ENCODE measurements at regions not wholly inside any gene's neighbourhood (a gene's known extent, or its start where the extent isn't known, plus 50 kb on each side); places are given as distances from the start of the nearest gene placed in this dataset.

DNA sequence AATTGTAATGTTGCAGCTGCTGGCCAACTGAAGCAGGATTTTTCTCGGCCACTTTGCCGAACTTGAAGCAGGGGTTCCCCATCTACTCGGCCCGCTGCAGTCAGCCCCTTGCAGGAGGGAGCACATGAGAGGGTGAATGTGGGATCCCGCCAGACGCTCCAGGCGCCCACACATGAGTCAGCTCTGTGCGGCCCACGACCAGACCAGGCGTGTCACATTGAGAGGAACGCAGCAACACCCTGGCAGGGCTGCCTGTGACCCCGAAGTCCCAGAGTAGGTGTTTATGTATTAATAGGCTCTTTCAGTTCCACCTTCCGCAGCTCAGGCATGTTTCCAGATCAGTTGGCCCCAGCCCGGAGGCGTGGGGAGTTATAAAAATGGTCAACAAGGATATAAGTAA lies 344.7 kb upstream of the PABPC4L start:
- no peak for DNase-seq (ENCODE audit: low spot score)
- TF ChIP-seq, protein P1, sequence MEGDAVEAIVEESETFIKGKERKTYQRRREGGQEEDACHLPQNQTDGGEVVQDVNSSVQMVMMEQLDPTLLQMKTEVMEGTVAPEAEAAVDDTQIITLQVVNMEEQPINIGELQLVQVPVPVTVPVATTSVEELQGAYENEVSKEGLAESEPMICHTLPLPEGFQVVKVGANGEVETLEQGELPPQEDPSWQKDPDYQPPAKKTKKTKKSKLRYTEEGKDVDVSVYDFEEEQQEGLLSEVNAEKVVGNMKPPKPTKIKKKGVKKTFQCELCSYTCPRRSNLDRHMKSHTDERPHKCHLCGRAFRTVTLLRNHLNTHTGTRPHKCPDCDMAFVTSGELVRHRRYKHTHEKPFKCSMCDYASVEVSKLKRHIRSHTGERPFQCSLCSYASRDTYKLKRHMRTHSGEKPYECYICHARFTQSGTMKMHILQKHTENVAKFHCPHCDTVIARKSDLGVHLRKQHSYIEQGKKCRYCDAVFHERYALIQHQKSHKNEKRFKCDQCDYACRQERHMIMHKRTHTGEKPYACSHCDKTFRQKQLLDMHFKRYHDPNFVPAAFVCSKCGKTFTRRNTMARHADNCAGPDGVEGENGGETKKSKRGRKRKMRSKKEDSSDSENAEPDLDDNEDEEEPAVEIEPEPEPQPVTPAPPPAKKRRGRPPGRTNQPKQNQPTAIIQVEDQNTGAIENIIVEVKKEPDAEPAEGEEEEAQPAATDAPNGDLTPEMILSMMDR (IDR thresholded peaks at IDR 0.05; ENCODE audit: extremely low read depth, missing control alignments), result no peak

DNA sequence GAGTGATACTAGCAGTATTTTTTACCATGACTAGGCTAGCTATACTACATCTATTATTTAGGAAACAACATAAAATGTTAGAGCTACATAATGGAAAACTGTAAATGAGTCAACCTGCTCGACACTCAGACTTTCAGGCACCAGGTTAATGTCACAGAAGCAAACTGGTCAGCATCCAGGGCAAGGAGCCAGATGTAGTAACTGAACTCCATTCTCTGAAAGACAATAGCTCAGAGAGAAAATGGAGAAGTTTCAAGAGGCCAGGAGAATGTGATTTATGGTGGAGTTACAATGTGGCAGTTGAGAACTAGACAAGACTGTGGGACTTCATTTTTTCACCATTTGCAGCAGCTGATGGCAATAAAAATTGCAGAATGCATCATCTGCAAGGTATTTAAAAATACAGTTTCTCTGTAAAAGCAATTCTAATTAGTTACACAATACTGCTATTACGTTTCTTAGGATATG lies 342.7 kb upstream of the PABPC4L start:
- no peak for DNase-seq (ENCODE audit: low spot score)
- TF ChIP-seq, protein P1 (IDR thresholded peaks at IDR 0.05; ENCODE audit: extremely low read depth, missing control alignments), result no peak

DNA sequence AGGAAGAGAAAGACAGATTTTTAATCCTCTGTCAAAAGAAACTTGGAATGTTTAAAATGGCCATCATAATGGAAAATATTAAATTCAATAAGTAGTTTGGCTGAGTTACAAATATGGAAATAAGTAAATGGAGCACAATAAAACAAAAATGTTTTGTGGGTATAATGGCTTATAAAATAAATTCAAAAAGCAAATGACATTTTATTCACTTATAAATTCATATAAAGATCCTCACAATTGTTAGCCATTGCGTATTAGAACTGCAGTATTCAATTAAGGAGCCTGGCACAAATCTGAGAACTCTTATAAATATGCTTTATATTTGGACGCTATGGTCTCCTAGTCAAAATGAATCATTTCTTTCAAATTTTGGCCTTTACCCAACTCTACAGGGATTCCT lies 339.0 kb upstream of the PABPC4L start:
- DNase-seq (ENCODE audit: low spot score), result no peak
- TF ChIP-seq, protein P1 (IDR thresholded peaks at IDR 0.05; ENCODE audit: extremely low read depth, missing control alignments), result no peak

DNA sequence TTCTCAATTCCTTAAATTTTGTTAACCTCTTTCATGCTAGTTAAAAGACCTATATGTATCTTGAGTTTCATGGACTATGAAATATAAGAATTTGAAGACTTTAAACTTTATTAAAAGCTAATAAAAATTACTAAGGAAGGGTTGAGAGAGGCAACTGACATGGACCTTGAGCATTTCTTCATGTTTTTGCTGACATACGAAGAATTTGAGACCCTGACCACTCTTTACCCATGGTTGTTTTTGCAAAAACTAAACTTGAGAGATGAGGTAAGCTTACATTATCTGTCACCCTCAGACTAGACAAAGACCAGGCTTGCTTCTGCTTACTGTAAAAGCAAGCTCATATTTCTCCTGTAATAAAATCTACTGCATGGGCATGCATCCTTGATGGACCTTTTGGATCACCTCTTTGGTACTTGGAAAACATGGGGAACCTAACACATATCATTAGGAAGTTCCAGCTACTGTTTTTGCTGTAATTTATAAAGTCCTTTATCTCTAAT lies 338.2 kb upstream of the PABPC4L start:
- no peak for DNase-seq (ENCODE audit: low spot score)

DNA sequence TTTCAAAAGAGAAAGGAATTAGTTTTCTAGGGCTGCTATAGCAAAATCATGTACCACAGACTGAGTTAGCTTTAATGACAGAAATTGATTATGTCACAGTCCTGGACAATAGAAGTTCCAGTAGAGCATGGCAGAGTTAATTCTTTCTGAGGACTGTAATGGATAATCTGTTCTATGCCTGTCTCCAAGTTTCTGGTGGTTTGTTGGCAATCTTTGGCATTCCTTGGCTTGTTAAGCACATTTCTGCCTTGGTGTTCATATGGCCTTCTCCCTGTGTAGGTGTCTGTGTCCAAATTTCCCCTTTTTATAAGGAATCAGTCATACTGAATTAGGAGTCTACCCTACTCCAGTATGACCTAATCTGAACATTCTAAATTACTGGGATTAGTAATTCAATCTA lies 336.1 kb upstream of the PABPC4L start:
- DNase-seq (ENCODE audit: low spot score), result no peak
- TF ChIP-seq, protein P1 (IDR thresholded peaks at IDR 0.05; ENCODE audit: extremely low read depth, missing control alignments), result no peak

More for the DNA sequence above, 338.2 kb upstream of the PABPC4L start:
- TF ChIP-seq, protein P1 (IDR thresholded peaks at IDR 0.05; ENCODE audit: extremely low read depth, missing control alignments), result no peak

DNA sequence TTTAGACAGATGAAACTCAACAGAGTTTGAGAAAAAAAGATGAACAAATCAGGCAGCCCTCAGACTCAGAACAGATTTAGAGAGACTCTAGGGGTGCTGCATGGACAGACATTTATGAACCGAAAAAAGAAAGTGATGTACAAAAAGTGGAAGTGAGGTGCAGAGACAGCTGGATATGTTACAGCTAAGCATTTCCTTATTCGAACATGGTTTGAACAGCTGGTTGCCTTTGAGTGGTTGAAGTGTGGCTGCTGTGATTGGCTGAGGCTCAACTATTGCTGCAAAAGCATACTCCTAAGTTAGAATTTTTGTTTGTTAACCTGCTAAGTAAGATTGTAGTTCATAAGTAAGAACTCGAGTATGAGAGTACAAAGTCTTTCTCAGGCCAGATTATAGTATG lies 331.5 kb upstream of the PABPC4L start:
- TF ChIP-seq, protein P1 (IDR thresholded peaks at IDR 0.05; ENCODE audit: extremely low read depth, missing control alignments), result no peak

DNA sequence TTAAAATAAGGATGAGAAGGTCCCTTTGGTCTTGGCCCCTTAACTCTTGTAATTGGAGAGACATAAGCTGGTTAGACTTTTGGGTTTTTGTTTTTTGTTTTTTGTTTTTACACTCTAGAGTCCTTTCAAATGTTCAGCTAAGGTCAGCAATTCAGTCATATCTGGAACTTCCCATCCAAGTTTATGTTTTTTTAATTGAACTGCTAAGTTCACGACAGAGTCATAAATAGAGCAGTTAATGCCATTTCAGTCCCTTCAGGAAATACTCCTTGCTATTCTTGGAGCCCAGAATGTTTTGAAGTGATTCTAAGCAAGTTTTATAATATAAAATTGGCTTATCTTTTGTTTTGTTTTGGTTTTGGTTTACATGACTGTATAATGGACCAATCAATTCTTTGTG lies 329.4 kb upstream of the PABPC4L start:
- DNase-seq (ENCODE audit: low spot score), result no peak
- TF ChIP-seq, protein P1 (IDR thresholded peaks at IDR 0.05; ENCODE audit: extremely low read depth, missing control alignments), result no peak

More for the DNA sequence above, 331.5 kb upstream of the PABPC4L start:
- no peak for DNase-seq (ENCODE audit: low spot score)
